ENCODE measurements at regions not wholly inside any gene's neighbourhood (a gene's known extent, or its start where the extent isn't known, plus 50 kb on each side); places are given as distances from the start of the nearest gene placed in this dataset.
"Not testable (repeated sequence)": the region's sequence is repeated elsewhere in the genome, so short reads cannot be mapped to it uniquely, and the experiment has no call there.

GRCh38 chr3:110881069-110881468 lies 190.5 kb upstream of the NECTIN3 start:
- Histone ChIP-seq H3K4me1 (ENCODE audit: control insufficient read depth, insufficient read depth, low read depth, low read length) (no peaks in the 10 kb centered on the region), H4K8ac (ENCODE audit: low read length) (no peak overlapping the region), H2BK15ac (ENCODE audit: low read depth, poor library complexity, severe bottlenecking) (no peak overlapping the region), H2BK12ac (ENCODE audit: low read length in 2 of 2) (no peak overlapping the region), H2BK5ac (ENCODE audit: low read depth, low read length, poor library complexity, severe bottlenecking) (no peak overlapping the region), H3K27ac (ENCODE audit: low read length, poor library complexity, severe bottlenecking) (no peak overlapping the region), H3K4ac (ENCODE audit: low read depth in 1 of 2, low read length in 2 of 2) (no peak overlapping the region), H2AK5ac (ENCODE audit: low read length, severe bottlenecking) (no peak overlapping the region), H3K23ac (ENCODE audit: low read length in 2 of 2) (no peak overlapping the region), H3K4me3 (ENCODE audit: insufficient read depth in 1 of 2, low read depth in 1 of 2, low read length in 2 of 2) (no peak overlapping the region), H3K79me1 (replicated peaks; ENCODE audit: low read length, poor library complexity, severe bottlenecking) (no peaks in the 10 kb centered on the region), H3K14ac (ENCODE audit: low read length in 2 of 2) (no peak overlapping the region), H2AFZ (ENCODE audit: low read depth, low read length) (no peak overlapping the region), H4K91ac (ENCODE audit: low read length) (no peak overlapping the region), H2BK120ac (ENCODE audit: low read depth, low read length) (no peak overlapping the region), H3K9ac (ENCODE audit: low read length) (no peak overlapping the region), H3K9me3 (ENCODE audit: control insufficient read depth, low read length) (no peaks in the 10 kb centered on the region), H3K27me3 (ENCODE audit: control insufficient read depth in 1 of 2, insufficient read depth in 1 of 2, low read length in 2 of 2) (no peaks in the 10 kb centered on the region), H3K36me3 (ENCODE audit: control insufficient read depth in 1 of 2, insufficient read depth in 2 of 2, low read depth in 1 of 2, low read length in 2 of 2) (no peaks in the 10 kb centered on the region), H3K18ac (ENCODE audit: low read depth in 1 of 2, low read length in 2 of 2) (no peak overlapping the region), H3K4me2 (ENCODE audit: low read length, poor library complexity, severe bottlenecking) (no peak overlapping the region)
- DNase-seq = no peak
- 93% methylated on average over 4 of the region's 4 CpGs for WGBS

- H3K4me3 ChIP-seq (ENCODE audit: insufficient read depth in 1 of 2, low read depth in 1 of 2, low read length in 2 of 2) = no peak overlapping the region
- 82% methylated on average over 7 of the region's 10 CpGs for WGBS
- no peak overlapping the region for H3K14ac ChIP-seq (ENCODE audit: low read length in 2 of 2)
- no peak overlapping the region for H3K18ac ChIP-seq (ENCODE audit: low read depth in 1 of 2, low read length in 2 of 2)
- no peaks in the 10 kb centered on the region for H3K27me3 ChIP-seq (ENCODE audit: control insufficient read depth in 1 of 2, insufficient read depth in 1 of 2, low read length in 2 of 2)
- no peak overlapping the region for H3K27ac ChIP-seq (ENCODE audit: low read length, poor library complexity, severe bottlenecking)
- H3K79me1 ChIP-seq (replicated peaks; ENCODE audit: low read length, poor library complexity, severe bottlenecking) = no peaks in the 10 kb centered on the region
- no peak overlapping the region for H2BK5ac ChIP-seq (ENCODE audit: low read depth, low read length, poor library complexity, severe bottlenecking)
- no peak overlapping the region for H2BK12ac ChIP-seq (ENCODE audit: low read length in 2 of 2)
- no peak overlapping the region for H2BK15ac ChIP-seq (ENCODE audit: low read depth, poor library complexity, severe bottlenecking)
- no peaks in the 10 kb centered on the region for H3K9me3 ChIP-seq (ENCODE audit: control insufficient read depth, low read length)
- no peak overlapping the region for H3K23ac ChIP-seq (ENCODE audit: low read length in 2 of 2)
- no peak overlapping the region for H2BK120ac ChIP-seq (ENCODE audit: low read depth, low read length)
- no peaks in the 10 kb centered on the region for H3K36me3 ChIP-seq (ENCODE audit: control insufficient read depth in 1 of 2, insufficient read depth in 2 of 2, low read depth in 1 of 2, low read length in 2 of 2)
- no peaks in the 10 kb centered on the region for H3K4me1 ChIP-seq (ENCODE audit: control insufficient read depth, insufficient read depth, low read depth, low read length)
- H2AK5ac ChIP-seq (ENCODE audit: low read length, severe bottlenecking) = no peak overlapping the region
- H2AFZ ChIP-seq (ENCODE audit: low read depth, low read length) = no peak overlapping the region
- no peak overlapping the region for H3K4ac ChIP-seq (ENCODE audit: low read depth in 1 of 2, low read length in 2 of 2)
- no peak overlapping the region for H4K8ac ChIP-seq (ENCODE audit: low read length)
- no peak overlapping the region for H3K4me2 ChIP-seq (ENCODE audit: low read length, poor library complexity, severe bottlenecking)
- no peak for DNase-seq
- H4K91ac ChIP-seq (ENCODE audit: low read length) = no peak overlapping the region
- no peak overlapping the region for H3K9ac ChIP-seq (ENCODE audit: low read length)
Measured at GRCh38 chr3:110886222-110886893, 185.3 kb upstream of the NECTIN3 start.

GRCh38 chr3:110887176-110887575 lies 184.4 kb upstream of the NECTIN3 start:
- H3K4ac ChIP-seq (ENCODE audit: low read depth in 1 of 2, low read length in 2 of 2) = no peak overlapping the region
- H3K36me3 ChIP-seq (ENCODE audit: control insufficient read depth in 1 of 2, insufficient read depth in 2 of 2, low read depth in 1 of 2, low read length in 2 of 2) = no peaks in the 10 kb centered on the region
- H2BK15ac ChIP-seq (ENCODE audit: low read depth, poor library complexity, severe bottlenecking) = no peak overlapping the region
- H3K4me2 ChIP-seq (ENCODE audit: low read length, poor library complexity, severe bottlenecking) = no peak overlapping the region
- no peak overlapping the region for H3K14ac ChIP-seq (ENCODE audit: low read length in 2 of 2)
- H4K8ac ChIP-seq (ENCODE audit: low read length) = no peak overlapping the region
- H3K27me3 ChIP-seq (ENCODE audit: control insufficient read depth in 1 of 2, insufficient read depth in 1 of 2, low read length in 2 of 2) = no peaks in the 10 kb centered on the region
- H3K4me1 ChIP-seq (ENCODE audit: control insufficient read depth, insufficient read depth, low read depth, low read length) = no peaks in the 10 kb centered on the region
- H3K4me3 ChIP-seq (ENCODE audit: insufficient read depth in 1 of 2, low read depth in 1 of 2, low read length in 2 of 2) = no peak overlapping the region
- no peak overlapping the region for H2BK120ac ChIP-seq (ENCODE audit: low read depth, low read length)
- H4K91ac ChIP-seq (ENCODE audit: low read length) = no peak overlapping the region
- no peak overlapping the region for H2BK12ac ChIP-seq (ENCODE audit: low read length in 2 of 2)
- H3K27ac ChIP-seq (ENCODE audit: low read length, poor library complexity, severe bottlenecking) = no peak overlapping the region
- H3K23ac ChIP-seq (ENCODE audit: low read length in 2 of 2) = no peak overlapping the region
- no peak overlapping the region for H2AFZ ChIP-seq (ENCODE audit: low read depth, low read length)
- H2AK5ac ChIP-seq (ENCODE audit: low read length, severe bottlenecking) = no peak overlapping the region
- H3K18ac ChIP-seq (ENCODE audit: low read depth in 1 of 2, low read length in 2 of 2) = no peak overlapping the region
- H3K9ac ChIP-seq (ENCODE audit: low read length) = no peak overlapping the region
- DNase-seq = no peak
- H2BK5ac ChIP-seq (ENCODE audit: low read depth, low read length, poor library complexity, severe bottlenecking) = no peak overlapping the region
- no peaks in the 10 kb centered on the region for H3K9me3 ChIP-seq (ENCODE audit: control insufficient read depth, low read length)
- no peaks in the 10 kb centered on the region for H3K79me1 ChIP-seq (replicated peaks; ENCODE audit: low read length, poor library complexity, severe bottlenecking)
- WGBS = no CpG with 5 or more reads among the region's 1 CpG

- H3K27ac ChIP-seq (ENCODE audit: low read length, poor library complexity, severe bottlenecking); H2BK15ac ChIP-seq (ENCODE audit: low read depth, poor library complexity, severe bottlenecking); H3K27me3 ChIP-seq (ENCODE audit: control insufficient read depth in 1 of 2, insufficient read depth in 1 of 2, low read length in 2 of 2); H4K8ac ChIP-seq (ENCODE audit: low read length); H3K14ac ChIP-seq (ENCODE audit: low read length in 2 of 2); H2BK12ac ChIP-seq (ENCODE audit: low read length in 2 of 2); H3K36me3 ChIP-seq (ENCODE audit: control insufficient read depth in 1 of 2, insufficient read depth in 2 of 2, low read depth in 1 of 2, low read length in 2 of 2); H3K4me3 ChIP-seq (ENCODE audit: insufficient read depth in 1 of 2, low read depth in 1 of 2, low read length in 2 of 2); H3K9me3 ChIP-seq (ENCODE audit: control insufficient read depth, low read length); H3K18ac ChIP-seq (ENCODE audit: low read depth in 1 of 2, low read length in 2 of 2); H2BK120ac ChIP-seq (ENCODE audit: low read depth, low read length); H4K91ac ChIP-seq (ENCODE audit: low read length); H2AFZ ChIP-seq (ENCODE audit: low read depth, low read length); H3K4me1 ChIP-seq (ENCODE audit: control insufficient read depth, insufficient read depth, low read depth, low read length); H3K9ac ChIP-seq (ENCODE audit: low read length); H3K4me2 ChIP-seq (ENCODE audit: low read length, poor library complexity, severe bottlenecking); H3K4ac ChIP-seq (ENCODE audit: low read depth in 1 of 2, low read length in 2 of 2); H2AK5ac ChIP-seq (ENCODE audit: low read length, severe bottlenecking); H2BK5ac ChIP-seq (ENCODE audit: low read depth, low read length, poor library complexity, severe bottlenecking); DNase-seq; H3K23ac ChIP-seq (ENCODE audit: low read length in 2 of 2); H3K79me1 ChIP-seq (replicated peaks; ENCODE audit: low read length, poor library complexity, severe bottlenecking): not testable (repeated sequence)
- 91% methylated on average over 24 of the region's 33 CpGs for WGBS
Measured at GRCh38 chr3:110888625-110889375, 182.8 kb upstream of the NECTIN3 start.

Measured in mesenchymal stem cell (in vitro differentiated cells and primary cell).